IPS DF 4.7 (cell line): ENCODE measurements at regions not wholly inside any gene's neighbourhood (a gene's known extent, or its start where the extent isn't known, plus 50 kb on each side); places are given as distances from the start of the nearest gene placed in this dataset.

Experiments used
- DNase-seq: peaks from one replicate; pipeline ENCODE4 v3.0.0-alpha.2; 2013; ENCODE audit warnings: low spot score; ENCODE audit errors: extremely low read depth

- peak; percentile 69 for DNase-seq
Measured at GRCh38 chr4:181143250-181143854, 1099.8 kb upstream of the TENM3 start.

- DNase-seq, result no peak
Measured at GRCh38 chr4:181146051-181146450, 1097.2 kb upstream of the TENM3 start.

- DNase-seq, result no peak
Measured at GRCh38 chr4:181147416-181147951, 1095.7 kb upstream of the TENM3 start.

- DNase-seq, result no peak
Measured at GRCh38 chr4:181148470-181148869, 1094.7 kb upstream of the TENM3 start.

GRCh38 chr4:181150191-181150590 lies 1093.0 kb upstream of the TENM3 start:
- no peak for DNase-seq

GRCh38 chr4:181151856-181152255 lies 1091.3 kb upstream of the TENM3 start:
- no peak for DNase-seq

- DNase-seq, result no peak
Measured at GRCh38 chr4:181157647-181158046, 1085.6 kb upstream of the TENM3 start.

GRCh38 chr4:181158971-181159370 lies 1084.2 kb upstream of the TENM3 start:
- no peak for DNase-seq

- DNase-seq, result no peak
Measured at GRCh38 chr4:181161669-181162068, 1081.5 kb upstream of the TENM3 start.

- no peak for DNase-seq
Measured at GRCh38 chr4:181162266-181162665, 1080.9 kb upstream of the TENM3 start.

GRCh38 chr4:181162676-181163075 lies 1080.5 kb upstream of the TENM3 start:
- DNase-seq, result no peak

- DNase-seq, result peak; percentile 60
Measured at GRCh38 chr4:181166742-181167399, 1076.3 kb upstream of the TENM3 start.

GRCh38 chr4:181168011-181168805 lies 1075.0 kb upstream of the TENM3 start:
- no peak for DNase-seq

GRCh38 chr4:181173046-181173445 lies 1070.2 kb upstream of the TENM3 start:
- no peak for DNase-seq

GRCh38 chr4:181176306-181176705 lies 1066.9 kb upstream of the TENM3 start:
- DNase-seq, result no peak

- DNase-seq, result no peak
Measured at GRCh38 chr4:181181331-181181730, 1061.9 kb upstream of the TENM3 start.

- no peak for DNase-seq
Measured at GRCh38 chr4:181189751-181190150, 1053.5 kb upstream of the TENM3 start.

GRCh38 chr4:181193131-181193930 lies 1049.9 kb upstream of the TENM3 start:
- DNase-seq, result no peak

- no peak for DNase-seq
Measured at GRCh38 chr4:181194096-181194495, 1049.1 kb upstream of the TENM3 start.

- no peak for DNase-seq
Measured at GRCh38 chr4:181200076-181200475, 1043.1 kb upstream of the TENM3 start.

- no peak for DNase-seq
Measured at GRCh38 chr4:181202240-181202639, 1041.0 kb upstream of the TENM3 start.
